ENCODE measurements at regions not wholly inside any gene's neighbourhood (a gene's known extent, or its start where the extent isn't known, plus 50 kb on each side); places are given as distances from the start of the nearest gene placed in this dataset.

GRCh38 chr12:59046763-59047534, 126.6 kb upstream of the LRIG3 start:
- CTCF ChIA-PET: no interaction called here
- H3K27ac Mint-ChIP-seq (ENCODE audit: unreplicated experiment): no peak overlapping the region
- Histone ChIP-seq H3K4me3 (ENCODE audit: low read depth, low read length) (no peak overlapping the region), H3K36me3 (ENCODE audit: control insufficient read depth, insufficient read depth, low read length) (no peaks in the 10 kb centered on the region), H3K9me3 (no peaks in the 10 kb centered on the region), H3K4me1 (no peaks in the 10 kb centered on the region), H3K27me3 (replicated peaks; ENCODE audit: control insufficient read depth, insufficient read depth, low read length) (no peaks in the 10 kb centered on the region)
- intact Hi-C loops (cut with micrococcal nuclease; ENCODE audit: unreplicated experiment): no loop called here
- no TSS peak for BruUV-seq (replicated peaks)
- H3K4me3 Mint-ChIP-seq (ENCODE audit: unreplicated experiment): no peak overlapping the region
- H3K36me3 Mint-ChIP-seq (ENCODE audit: insufficient read depth, unreplicated experiment): no peaks in the 10 kb centered on the region
- no peak for DNase-seq
- H3K4me1 Mint-ChIP-seq (ENCODE audit: low read depth, unreplicated experiment): no peaks in the 10 kb centered on the region
- POLR2A ChIA-PET: no interaction called here
- no peaks in the 10 kb centered on the region for H3K9me3 Mint-ChIP-seq (ENCODE audit: unreplicated experiment)
- no peaks in the 10 kb centered on the region for H3K27me3 Mint-ChIP-seq (ENCODE audit: insufficient read depth, unreplicated experiment)
- TF ChIP-seq, protein P1, sequence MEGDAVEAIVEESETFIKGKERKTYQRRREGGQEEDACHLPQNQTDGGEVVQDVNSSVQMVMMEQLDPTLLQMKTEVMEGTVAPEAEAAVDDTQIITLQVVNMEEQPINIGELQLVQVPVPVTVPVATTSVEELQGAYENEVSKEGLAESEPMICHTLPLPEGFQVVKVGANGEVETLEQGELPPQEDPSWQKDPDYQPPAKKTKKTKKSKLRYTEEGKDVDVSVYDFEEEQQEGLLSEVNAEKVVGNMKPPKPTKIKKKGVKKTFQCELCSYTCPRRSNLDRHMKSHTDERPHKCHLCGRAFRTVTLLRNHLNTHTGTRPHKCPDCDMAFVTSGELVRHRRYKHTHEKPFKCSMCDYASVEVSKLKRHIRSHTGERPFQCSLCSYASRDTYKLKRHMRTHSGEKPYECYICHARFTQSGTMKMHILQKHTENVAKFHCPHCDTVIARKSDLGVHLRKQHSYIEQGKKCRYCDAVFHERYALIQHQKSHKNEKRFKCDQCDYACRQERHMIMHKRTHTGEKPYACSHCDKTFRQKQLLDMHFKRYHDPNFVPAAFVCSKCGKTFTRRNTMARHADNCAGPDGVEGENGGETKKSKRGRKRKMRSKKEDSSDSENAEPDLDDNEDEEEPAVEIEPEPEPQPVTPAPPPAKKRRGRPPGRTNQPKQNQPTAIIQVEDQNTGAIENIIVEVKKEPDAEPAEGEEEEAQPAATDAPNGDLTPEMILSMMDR (IDR thresholded peaks at IDR 0.05; ENCODE audit: insufficient read depth in 1 of 2, low read depth in 1 of 2, low read length in 1 of 2, severe bottlenecking in 1 of 2, unreplicated experiment in 1 of 2): no peak

DNA sequence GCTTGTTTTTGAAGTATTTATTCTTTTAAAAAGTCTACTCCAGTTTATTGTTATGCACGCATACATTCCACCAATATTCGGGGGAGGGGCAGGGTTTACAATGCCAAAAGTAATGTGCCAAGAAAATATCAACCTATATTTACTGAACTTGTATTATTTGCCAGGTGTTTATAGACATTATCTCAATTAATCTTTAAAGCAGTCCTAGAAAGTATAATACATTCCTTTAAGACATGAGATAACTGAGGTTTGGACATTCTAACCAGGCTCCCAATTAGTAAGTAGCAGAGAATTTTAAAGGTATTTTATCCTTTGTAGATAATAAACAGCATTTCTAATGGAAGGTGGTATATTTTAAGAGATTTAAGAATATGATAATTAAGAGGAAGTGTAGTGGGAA, 124.5 kb upstream of the LRIG3 start:
- H3K9me3 Mint-ChIP-seq (ENCODE audit: unreplicated experiment): no peaks in the 10 kb centered on the region
- DNase-seq: no peak
- H3K9me3 ChIP-seq: no peaks in the 10 kb centered on the region
- no peaks in the 10 kb centered on the region for H3K4me1 ChIP-seq
- no peak overlapping the region for H3K4me3 Mint-ChIP-seq (ENCODE audit: unreplicated experiment)
- POLR2A ChIA-PET: no interaction called here
- H3K27me3 ChIP-seq (replicated peaks; ENCODE audit: control insufficient read depth, insufficient read depth, low read length): no peaks in the 10 kb centered on the region
- intact Hi-C loops (cut with micrococcal nuclease; ENCODE audit: unreplicated experiment): no loop called here
- H3K36me3 ChIP-seq (ENCODE audit: control insufficient read depth, insufficient read depth, low read length): no peaks in the 10 kb centered on the region
- no peak overlapping the region for H3K4me3 ChIP-seq (ENCODE audit: low read depth, low read length)
- H3K4me1 Mint-ChIP-seq (ENCODE audit: low read depth, unreplicated experiment): no peaks in the 10 kb centered on the region
- H3K36me3 Mint-ChIP-seq (ENCODE audit: insufficient read depth, unreplicated experiment): no peaks in the 10 kb centered on the region
- no TSS peak for BruUV-seq (replicated peaks)
- TF ChIP-seq, protein P1 (IDR thresholded peaks at IDR 0.05; ENCODE audit: insufficient read depth in 1 of 2, low read depth in 1 of 2, low read length in 1 of 2, severe bottlenecking in 1 of 2, unreplicated experiment in 1 of 2): no peak
- no peak overlapping the region for H3K27ac Mint-ChIP-seq (ENCODE audit: unreplicated experiment)
- CTCF ChIA-PET: no interaction called here
- no peaks in the 10 kb centered on the region for H3K27me3 Mint-ChIP-seq (ENCODE audit: insufficient read depth, unreplicated experiment)

DNA sequence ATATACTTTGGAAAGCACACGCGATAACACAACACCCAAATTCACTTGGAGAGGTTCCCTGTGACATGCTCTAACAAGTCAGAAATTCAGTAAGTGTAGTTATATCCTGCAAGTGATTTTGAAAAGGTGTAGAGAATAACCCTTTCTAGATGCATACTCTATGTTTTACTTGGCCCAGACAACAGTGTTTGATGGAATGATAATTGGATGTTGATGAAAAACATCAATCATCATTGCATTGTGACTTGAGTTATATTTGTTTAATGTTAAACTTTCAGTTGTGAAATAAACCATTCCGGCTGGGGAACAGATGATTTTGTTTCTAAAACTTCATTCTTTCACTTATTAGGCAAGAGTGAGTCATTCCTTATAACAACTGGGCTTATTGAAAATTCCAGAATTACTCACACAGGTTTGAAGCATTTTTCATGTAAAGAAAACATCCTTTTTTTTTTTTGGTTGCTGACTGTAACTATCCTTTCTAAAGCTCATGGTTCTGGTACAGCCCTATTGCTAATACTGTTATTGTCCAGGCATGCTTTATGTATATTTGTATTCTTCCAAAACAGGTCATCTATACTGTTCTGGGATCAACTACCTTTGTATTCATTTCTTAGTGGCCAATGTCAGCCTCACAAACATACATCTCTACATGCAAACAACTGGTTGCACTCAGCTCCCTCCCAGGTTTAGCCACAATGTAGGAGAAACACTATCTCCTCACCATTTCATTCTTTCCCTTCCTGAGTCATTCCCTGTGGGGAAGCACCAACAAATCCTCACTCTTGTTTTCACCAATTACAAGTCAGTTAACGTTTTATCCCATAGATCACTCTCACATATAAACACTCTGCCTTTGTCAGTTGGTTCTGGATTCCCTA, 121.2 kb upstream of the LRIG3 start:
- Mint-ChIP-seq H3K9me3 (ENCODE audit: unreplicated experiment) (no peaks in the 10 kb centered on the region), H3K4me1 (ENCODE audit: low read depth, unreplicated experiment) (no peaks in the 10 kb centered on the region), H3K36me3 (ENCODE audit: insufficient read depth, unreplicated experiment) (no peaks in the 10 kb centered on the region), H3K27ac (ENCODE audit: unreplicated experiment) (no peak overlapping the region), H3K27me3 (ENCODE audit: insufficient read depth, unreplicated experiment) (peaks cover 4% of the 10 kb centered on the region), H3K4me3 (ENCODE audit: unreplicated experiment) (no peak overlapping the region)
- TF ChIP-seq, protein P1 (IDR thresholded peaks at IDR 0.05; ENCODE audit: insufficient read depth in 1 of 2, low read depth in 1 of 2, low read length in 1 of 2, severe bottlenecking in 1 of 2, unreplicated experiment in 1 of 2): no peak
- Histone ChIP-seq H3K36me3 (ENCODE audit: control insufficient read depth, insufficient read depth, low read length) (no peaks in the 10 kb centered on the region), H3K4me3 (ENCODE audit: low read depth, low read length) (no peak overlapping the region), H3K27me3 (replicated peaks; ENCODE audit: control insufficient read depth, insufficient read depth, low read length) (no peaks in the 10 kb centered on the region), H3K9me3 (no peaks in the 10 kb centered on the region), H3K4me1 (no peaks in the 10 kb centered on the region)
- no TSS peak for BruUV-seq (replicated peaks)
- ChIA-PET CTCF (no interaction called here), POLR2A (no interaction called here)
- DNase-seq: no peak
- intact Hi-C loops (cut with micrococcal nuclease; ENCODE audit: unreplicated experiment): no loop called here

Measured in Caco-2 (cell line).